ENCODE measurements at regions not wholly inside any gene's neighbourhood (a gene's known extent, or its start where the extent isn't known, plus 50 kb on each side); places are given as distances from the start of the nearest gene placed in this dataset.
A peak's percentile ranks its signal among the peaks of the same experiment; 100 is the strongest.

DNA sequence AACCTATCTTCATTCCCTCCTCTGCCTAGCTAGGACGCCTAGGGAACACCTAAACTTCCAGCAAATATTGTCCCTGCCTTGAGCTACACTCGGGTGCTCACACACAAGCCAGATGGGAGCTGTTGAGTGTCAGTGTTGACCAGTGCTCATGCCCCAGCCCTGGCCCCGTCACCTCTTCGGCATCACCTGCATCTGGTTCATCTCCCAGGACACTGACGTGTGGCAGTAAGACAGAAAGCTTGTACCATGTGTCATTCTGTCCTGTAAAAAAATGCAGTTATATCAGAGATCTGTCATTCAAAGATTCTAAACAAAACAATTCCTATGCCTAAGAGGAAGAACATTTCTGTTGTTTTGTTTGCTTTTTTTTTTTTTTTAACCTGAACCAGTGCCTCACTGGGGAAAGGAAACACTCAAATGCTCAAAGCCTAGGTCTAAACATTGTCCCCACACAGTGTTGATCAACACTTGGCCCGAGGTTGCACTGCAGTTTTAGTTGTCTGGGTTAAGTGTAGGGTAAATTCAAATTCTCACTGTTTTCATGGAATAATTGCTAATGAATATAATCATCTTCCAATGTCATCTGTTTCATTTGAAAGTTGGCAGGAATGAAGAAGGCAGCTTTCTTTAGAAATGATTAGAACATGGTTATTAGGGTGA is 102.7 kb upstream of the SASH1 start:
- Histone ChIP-seq H3K4me2 (ENCODE audit: low read length) (peak overlapping the region; percentile 49), H3K9me3 (replicated peaks; ENCODE audit: low read length) (no peaks in the 10 kb centered on the region), H3K4me3 (ENCODE audit: low read length) (no peak overlapping the region), H3K9ac (ENCODE audit: low read depth, low read length) (peak overlapping the region; percentile 56), H3K27me3 (ENCODE audit: control insufficient read depth, insufficient read depth, low read length) (no peaks in the 10 kb centered on the region), H3K36me3 (ENCODE audit: insufficient read depth, low read length) (no peaks in the 10 kb centered on the region), H3K4me1 (ENCODE audit: control insufficient read depth, insufficient read depth, low read length) (peaks cover 41% of the 10 kb centered on the region)

DNA sequence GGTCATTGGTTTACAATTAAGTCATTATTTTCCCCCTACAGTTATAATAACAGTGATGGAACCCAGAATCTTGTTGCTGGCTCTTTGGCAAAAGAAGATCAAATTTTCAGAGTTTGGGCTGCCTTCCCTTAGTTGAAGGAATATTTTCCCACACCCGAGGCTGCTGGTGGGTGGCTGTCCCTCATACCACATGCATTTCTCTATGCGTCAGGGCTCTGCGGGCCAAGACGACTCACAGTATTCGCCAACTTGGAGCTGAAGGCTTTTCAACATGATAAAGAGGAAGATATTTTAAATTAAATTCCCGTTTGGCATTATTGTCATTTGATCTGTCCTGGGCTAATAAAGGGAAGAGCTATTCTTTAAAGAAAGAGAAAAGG is 102.2 kb upstream of the SASH1 start:
- peaks cover 41% of the 10 kb centered on the region for H3K4me1 ChIP-seq (ENCODE audit: control insufficient read depth, insufficient read depth, low read length)
- H3K27me3 ChIP-seq (ENCODE audit: control insufficient read depth, insufficient read depth, low read length), result no peaks in the 10 kb centered on the region
- peak overlapping the region; percentile 49 for H3K4me2 ChIP-seq (ENCODE audit: low read length)
- peak overlapping the region; percentile 5 for H3K4me3 ChIP-seq (ENCODE audit: low read length)
- no peaks in the 10 kb centered on the region for H3K36me3 ChIP-seq (ENCODE audit: insufficient read depth, low read length)
- H3K9me3 ChIP-seq (replicated peaks; ENCODE audit: low read length), result no peaks in the 10 kb centered on the region
- H3K9ac ChIP-seq (ENCODE audit: low read depth, low read length), result peak overlapping the region; percentile 73

DNA sequence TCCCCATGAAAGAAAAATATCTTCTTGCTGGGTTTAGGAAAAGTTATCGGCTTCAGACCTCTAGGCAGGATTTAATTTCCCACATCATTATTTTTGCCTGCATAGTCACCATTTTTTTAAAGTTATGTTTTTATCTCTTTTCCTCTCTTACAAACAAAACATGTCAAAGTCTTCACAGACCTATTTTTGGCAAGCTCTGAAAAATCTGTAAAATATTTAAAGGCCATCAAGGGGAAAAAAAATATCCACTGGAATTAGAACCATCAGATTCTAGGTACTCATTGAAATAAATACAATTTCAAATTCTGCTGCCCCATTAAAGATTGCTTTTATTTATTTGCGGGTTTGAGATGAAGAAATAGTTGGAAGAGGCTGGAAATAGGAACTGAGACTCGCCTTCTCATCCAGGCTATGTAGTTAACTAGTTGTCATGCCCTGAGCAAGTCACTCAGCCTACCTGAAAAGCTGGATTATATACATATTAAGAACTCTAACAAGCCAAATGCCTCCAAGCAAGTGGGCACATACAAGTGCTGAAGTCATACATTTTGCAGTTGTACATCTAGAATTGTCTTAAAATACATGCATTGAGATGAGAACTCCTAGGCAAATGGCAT is 101.7 kb upstream of the SASH1 start:
- H3K4me1 ChIP-seq (ENCODE audit: control insufficient read depth, insufficient read depth, low read length), result peaks cover 36% of the 10 kb centered on the region
- H3K4me3 ChIP-seq (ENCODE audit: low read length), result peak overlapping the region; percentile 5
- peak overlapping the region; percentile 49 for H3K4me2 ChIP-seq (ENCODE audit: low read length)
- no peaks in the 10 kb centered on the region for H3K36me3 ChIP-seq (ENCODE audit: insufficient read depth, low read length)
- peak overlapping the region; percentile 73 for H3K9ac ChIP-seq (ENCODE audit: low read depth, low read length)
- no peaks in the 10 kb centered on the region for H3K27me3 ChIP-seq (ENCODE audit: control insufficient read depth, insufficient read depth, low read length)
- no peaks in the 10 kb centered on the region for H3K9me3 ChIP-seq (replicated peaks; ENCODE audit: low read length)

DNA sequence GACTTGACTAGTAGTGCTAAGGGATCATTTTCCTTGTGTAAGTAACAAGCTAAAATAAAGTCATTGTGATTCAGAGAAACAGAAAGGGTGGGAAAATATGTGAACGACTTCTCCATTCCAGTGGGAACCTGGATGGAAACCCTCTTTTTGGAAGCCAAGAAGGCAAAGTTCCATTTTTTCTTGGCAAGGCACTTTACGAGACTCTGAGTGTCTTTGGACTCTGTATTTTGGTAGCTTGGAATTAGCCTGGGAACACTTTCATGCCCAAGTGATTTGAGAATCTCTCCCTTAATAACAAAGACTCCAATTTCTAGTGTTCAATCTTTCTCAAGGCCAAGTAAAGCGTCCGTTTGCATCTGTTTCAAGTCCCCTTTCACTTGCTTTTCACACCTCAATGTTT is 100.5 kb upstream of the SASH1 start:
- Histone ChIP-seq H3K4me3 (ENCODE audit: low read length) (no peak overlapping the region), H3K4me1 (ENCODE audit: control insufficient read depth, insufficient read depth, low read length) (peaks cover 36% of the 10 kb centered on the region), H3K36me3 (ENCODE audit: insufficient read depth, low read length) (no peaks in the 10 kb centered on the region), H3K9ac (ENCODE audit: low read depth, low read length) (no peak overlapping the region), H3K9me3 (replicated peaks; ENCODE audit: low read length) (no peaks in the 10 kb centered on the region), H3K4me2 (ENCODE audit: low read length) (no peak overlapping the region), H3K27me3 (ENCODE audit: control insufficient read depth, insufficient read depth, low read length) (no peaks in the 10 kb centered on the region)

DNA sequence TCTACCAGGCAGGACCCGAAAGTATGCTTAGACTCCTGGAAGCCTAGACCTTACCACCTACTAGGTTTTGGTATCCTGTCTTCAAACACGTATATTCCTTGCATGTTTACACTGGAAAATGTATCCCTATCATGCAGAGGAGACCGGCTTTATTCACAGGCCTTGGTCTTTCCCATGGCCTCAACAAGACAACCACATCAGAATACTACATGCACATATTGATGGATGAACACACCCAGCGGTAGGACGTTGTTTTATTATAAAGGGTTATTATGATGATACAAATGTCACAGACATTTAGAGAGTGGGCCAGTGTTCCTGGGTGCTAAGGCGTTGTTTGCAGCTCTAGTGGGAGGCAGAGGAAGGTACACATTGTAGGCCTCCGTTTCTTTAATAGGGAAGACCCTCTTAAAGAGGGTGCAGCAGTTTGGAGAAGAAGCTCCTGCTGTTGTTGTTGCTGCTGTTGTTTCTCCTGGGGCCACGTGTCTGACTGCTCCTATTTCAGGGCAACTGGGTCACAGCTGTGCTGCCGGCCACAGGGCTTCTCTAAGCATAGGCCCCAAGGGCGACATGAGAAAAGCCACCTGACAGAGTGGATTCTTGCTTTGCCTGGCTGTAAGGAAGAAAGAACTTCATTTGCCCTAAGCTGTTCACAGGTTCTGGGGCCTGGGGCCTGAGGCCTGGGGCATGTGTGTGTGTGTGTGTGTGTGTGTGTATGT is 98.3 kb upstream of the SASH1 start:
- H3K27me3 ChIP-seq (ENCODE audit: control insufficient read depth, insufficient read depth, low read length), result no peaks in the 10 kb centered on the region
- H3K4me3 ChIP-seq (ENCODE audit: low read length), result no peak overlapping the region
- no peaks in the 10 kb centered on the region for H3K36me3 ChIP-seq (ENCODE audit: insufficient read depth, low read length)
- H3K9me3 ChIP-seq (replicated peaks; ENCODE audit: low read length), result no peaks in the 10 kb centered on the region
- peak overlapping the region; percentile 26 for H3K9ac ChIP-seq (ENCODE audit: low read depth, low read length)
- peaks cover 52% of the 10 kb centered on the region for H3K4me1 ChIP-seq (ENCODE audit: control insufficient read depth, insufficient read depth, low read length)
- no peak overlapping the region for H3K4me2 ChIP-seq (ENCODE audit: low read length)

DNA sequence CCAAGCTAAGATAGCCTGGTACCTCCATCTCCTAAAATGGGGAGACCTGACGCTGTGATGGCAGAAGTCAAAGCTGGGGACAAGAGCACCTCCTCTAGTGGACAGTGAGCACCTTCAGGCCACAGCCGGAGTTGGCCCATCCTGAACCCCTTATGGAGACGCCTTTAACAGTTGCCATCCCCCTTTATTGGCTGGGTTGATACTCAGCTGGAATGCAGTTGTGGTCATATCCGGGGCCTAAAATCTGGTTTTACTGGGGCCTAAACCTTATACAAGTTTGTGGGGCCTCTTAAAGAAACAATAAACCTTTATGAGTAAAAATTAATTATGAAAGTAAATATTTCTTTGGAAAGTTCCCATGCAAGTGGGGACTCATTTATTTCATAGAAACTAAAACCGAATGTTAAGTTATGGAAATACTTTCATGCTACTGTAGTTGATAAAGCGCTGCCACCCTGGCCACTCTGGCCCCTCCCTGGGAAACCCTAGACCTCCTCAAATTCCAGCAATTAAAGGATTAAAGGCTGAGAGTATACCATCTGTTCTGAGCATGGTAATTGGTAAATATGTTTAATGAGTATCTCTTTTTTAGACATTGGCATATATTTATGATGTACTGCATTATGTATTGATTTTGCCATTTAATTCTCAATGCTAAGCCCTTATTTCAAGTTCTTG is 95.1 kb upstream of the SASH1 start:
- Histone ChIP-seq H3K27me3 (ENCODE audit: control insufficient read depth, insufficient read depth, low read length) (no peaks in the 10 kb centered on the region), H3K9ac (ENCODE audit: low read depth, low read length) (no peak overlapping the region), H3K36me3 (ENCODE audit: insufficient read depth, low read length) (no peaks in the 10 kb centered on the region), H3K4me3 (ENCODE audit: low read length) (no peak overlapping the region), H3K4me1 (ENCODE audit: control insufficient read depth, insufficient read depth, low read length) (peaks cover 35% of the 10 kb centered on the region), H3K9me3 (replicated peaks; ENCODE audit: low read length) (no peaks in the 10 kb centered on the region), H3K4me2 (ENCODE audit: low read length) (peak overlapping the region; percentile 9)

DNA sequence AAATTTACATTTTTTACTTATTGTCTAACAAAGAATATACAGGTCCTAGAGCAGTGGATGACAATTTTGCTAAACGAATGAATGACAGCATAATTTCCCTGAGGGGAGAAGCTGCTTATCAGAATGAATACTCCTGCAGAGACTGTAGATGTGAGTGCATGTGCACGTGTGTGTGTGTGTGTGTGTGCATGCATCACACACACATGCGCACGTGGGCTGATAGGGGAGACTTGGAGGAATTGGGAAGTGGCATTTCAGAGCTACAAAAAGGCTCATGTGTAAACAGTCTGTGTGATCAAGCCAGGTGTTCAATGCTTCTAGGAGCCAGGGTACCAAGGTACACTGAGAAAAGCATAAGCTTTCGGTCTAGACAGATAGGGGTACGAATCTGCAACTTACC is 93.5 kb upstream of the SASH1 start:
- no peak overlapping the region for H3K4me3 ChIP-seq (ENCODE audit: low read length)
- H3K36me3 ChIP-seq (ENCODE audit: insufficient read depth, low read length), result no peaks in the 10 kb centered on the region
- H3K9ac ChIP-seq (ENCODE audit: low read depth, low read length), result no peak overlapping the region
- no peaks in the 10 kb centered on the region for H3K9me3 ChIP-seq (replicated peaks; ENCODE audit: low read length)
- H3K27me3 ChIP-seq (ENCODE audit: control insufficient read depth, insufficient read depth, low read length), result no peaks in the 10 kb centered on the region
- no peak overlapping the region for H3K4me2 ChIP-seq (ENCODE audit: low read length)
- H3K4me1 ChIP-seq (ENCODE audit: control insufficient read depth, insufficient read depth, low read length), result peaks cover 35% of the 10 kb centered on the region

DNA sequence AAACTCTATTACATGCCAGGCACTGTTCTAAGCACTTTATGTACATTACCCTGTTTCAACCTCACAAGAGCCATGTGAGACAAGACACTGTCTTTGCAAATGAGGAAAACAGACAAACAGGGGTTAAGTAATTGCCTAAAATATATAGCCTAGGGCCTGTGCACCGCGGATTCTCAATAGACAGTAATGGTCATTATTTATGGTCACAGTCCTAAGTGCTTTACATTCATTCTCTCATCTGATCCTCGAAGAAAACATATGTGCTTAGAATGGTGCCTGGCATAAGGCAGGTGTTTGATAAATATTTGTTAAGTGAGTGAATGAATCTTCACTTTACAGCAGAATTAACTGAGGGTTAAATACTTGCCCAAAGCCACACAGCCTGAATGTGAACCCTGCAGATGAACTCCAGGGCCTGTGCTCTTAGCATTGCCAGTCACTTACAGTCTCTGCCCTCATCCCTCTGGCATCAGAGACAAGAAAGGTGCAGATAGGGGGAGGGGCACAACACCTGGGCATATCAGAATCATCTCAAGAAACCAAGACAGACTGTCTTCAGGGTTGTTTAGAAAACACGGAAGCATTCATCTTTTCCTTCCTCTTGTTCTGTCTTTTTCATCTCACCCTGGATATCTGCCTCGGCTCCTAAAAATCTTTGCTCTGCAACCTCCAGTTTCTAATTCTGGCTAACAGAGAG is 92.8 kb upstream of the SASH1 start:
- Histone ChIP-seq H3K9ac (ENCODE audit: low read depth, low read length) (no peak overlapping the region), H3K36me3 (ENCODE audit: insufficient read depth, low read length) (no peaks in the 10 kb centered on the region), H3K4me1 (ENCODE audit: control insufficient read depth, insufficient read depth, low read length) (peaks cover 28% of the 10 kb centered on the region), H3K4me3 (ENCODE audit: low read length) (no peak overlapping the region), H3K4me2 (ENCODE audit: low read length) (no peak overlapping the region), H3K9me3 (replicated peaks; ENCODE audit: low read length) (no peaks in the 10 kb centered on the region), H3K27me3 (ENCODE audit: control insufficient read depth, insufficient read depth, low read length) (no peaks in the 10 kb centered on the region)

DNA sequence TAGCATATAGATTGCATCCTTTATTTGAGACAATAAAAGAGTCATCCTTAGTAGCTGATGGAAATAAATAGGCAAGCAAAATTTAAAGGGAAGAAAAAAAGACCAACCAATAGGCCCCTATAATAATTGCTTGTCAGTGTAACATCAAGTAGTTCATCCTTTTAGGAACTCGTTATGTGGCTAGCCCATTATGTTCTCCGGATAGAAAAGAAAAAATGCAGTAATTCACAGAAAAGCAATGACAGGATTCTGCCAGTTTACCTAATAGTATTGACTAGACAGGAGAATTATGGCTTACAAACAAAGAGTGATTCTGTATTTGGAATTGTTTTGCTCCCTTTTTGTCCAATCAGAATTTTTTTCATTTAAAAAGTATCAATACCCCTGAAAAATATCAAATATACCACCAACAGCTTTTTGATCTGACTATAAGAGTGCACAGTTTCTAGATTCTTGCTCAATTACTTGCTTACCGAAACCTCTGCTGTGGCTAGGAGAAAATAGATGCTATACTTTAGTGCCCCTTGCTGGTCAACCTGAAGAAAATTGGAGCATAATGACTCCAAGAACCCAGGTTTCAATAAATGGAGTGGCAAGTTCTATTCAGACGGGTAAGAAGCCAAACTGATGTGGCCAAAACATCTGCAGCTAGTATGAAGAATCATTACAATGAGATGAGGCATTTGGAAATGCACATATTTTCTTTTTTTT is 91.5 kb upstream of the SASH1 start:
- no peaks in the 10 kb centered on the region for H3K9me3 ChIP-seq (replicated peaks; ENCODE audit: low read length)
- peaks cover 22% of the 10 kb centered on the region for H3K4me1 ChIP-seq (ENCODE audit: control insufficient read depth, insufficient read depth, low read length)
- H3K9ac ChIP-seq (ENCODE audit: low read depth, low read length), result peak overlapping the region; percentile 9
- H3K4me3 ChIP-seq (ENCODE audit: low read length), result no peak overlapping the region
- no peaks in the 10 kb centered on the region for H3K27me3 ChIP-seq (ENCODE audit: control insufficient read depth, insufficient read depth, low read length)
- H3K4me2 ChIP-seq (ENCODE audit: low read length), result no peak overlapping the region
- no peaks in the 10 kb centered on the region for H3K36me3 ChIP-seq (ENCODE audit: insufficient read depth, low read length)

DNA sequence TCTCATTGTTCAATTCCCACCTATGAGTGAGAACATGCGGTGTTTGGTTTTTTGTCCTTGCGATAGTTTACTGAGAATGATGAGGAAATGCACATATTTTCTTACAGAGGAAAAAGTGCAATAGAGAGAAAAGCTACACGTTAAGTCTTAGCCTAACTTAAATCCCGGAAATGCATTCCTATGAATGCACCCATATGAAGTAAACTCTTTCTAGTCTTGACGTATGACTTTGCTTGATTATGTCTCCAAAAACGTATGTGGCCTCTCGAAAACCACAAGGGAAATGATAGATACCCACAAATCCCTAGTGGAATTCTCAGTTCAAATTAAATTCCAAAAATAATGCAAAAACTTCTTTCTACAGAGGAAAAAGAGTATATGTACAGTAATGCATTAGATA is 90.7 kb upstream of the SASH1 start:
- H3K4me2 ChIP-seq (ENCODE audit: low read length), result no peak overlapping the region
- peaks cover 22% of the 10 kb centered on the region for H3K4me1 ChIP-seq (ENCODE audit: control insufficient read depth, insufficient read depth, low read length)
- H3K27me3 ChIP-seq (ENCODE audit: control insufficient read depth, insufficient read depth, low read length), result no peaks in the 10 kb centered on the region
- H3K9ac ChIP-seq (ENCODE audit: low read depth, low read length), result no peak overlapping the region
- no peak overlapping the region for H3K4me3 ChIP-seq (ENCODE audit: low read length)
- no peaks in the 10 kb centered on the region for H3K9me3 ChIP-seq (replicated peaks; ENCODE audit: low read length)
- no peaks in the 10 kb centered on the region for H3K36me3 ChIP-seq (ENCODE audit: insufficient read depth, low read length)

DNA sequence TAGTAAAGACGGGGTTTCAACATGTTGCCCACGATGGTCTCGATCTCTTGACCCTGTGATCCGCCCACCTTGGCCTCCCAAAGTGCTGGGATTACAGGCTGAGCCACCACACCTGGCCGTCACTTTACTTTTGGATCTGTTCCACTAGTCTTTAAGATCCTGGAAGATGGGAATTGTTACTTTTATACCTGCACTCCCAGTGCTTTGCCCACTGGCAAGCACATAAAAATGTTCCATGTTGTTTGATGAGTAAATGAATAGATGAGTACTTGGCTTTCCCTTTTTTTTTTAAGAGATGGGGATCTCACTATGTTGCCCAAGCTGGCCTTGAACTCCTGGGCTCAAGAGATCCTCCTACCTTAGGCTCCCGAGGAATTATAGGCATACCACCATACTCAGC is 84.8 kb upstream of the SASH1 start:
- no peaks in the 10 kb centered on the region for H3K9me3 ChIP-seq (replicated peaks; ENCODE audit: low read length)
- H3K4me2 ChIP-seq (ENCODE audit: low read length), result no peak overlapping the region
- no peaks in the 10 kb centered on the region for H3K36me3 ChIP-seq (ENCODE audit: insufficient read depth, low read length)
- H3K27me3 ChIP-seq (ENCODE audit: control insufficient read depth, insufficient read depth, low read length), result no peaks in the 10 kb centered on the region
- H3K4me1 ChIP-seq (ENCODE audit: control insufficient read depth, insufficient read depth, low read length), result no peaks in the 10 kb centered on the region
- H3K9ac ChIP-seq (ENCODE audit: low read depth, low read length), result no peak overlapping the region
- H3K4me3 ChIP-seq (ENCODE audit: low read length), result no peak overlapping the region
